HCT116 (cell line): ENCODE measurements at regions not wholly inside any gene's neighbourhood (a gene's known extent, or its start where the extent isn't known, plus 50 kb on each side); places are given as distances from the start of the nearest gene placed in this dataset.

Source experiments
- ATAC-seq: fragments of 200-7000 bp; cut with Tn5 transposase; 2 replicates; pipeline ENCODE4 v1.9.1; 2020; ENCODE audit warnings: mild to moderate bottlenecking, moderate library complexity
- BruUV-seq: library from RNA; stranded (reverse); fragments of 400-500 nt; replicated peaks from 2 replicates; lab custom pipeline; 2021; lab: Mats Ljungman, UMichigan
- CTCF ChIA-PET: fragments of 300-600 bp; sonication (Branson Sonifier 250); formaldehyde crosslinking; loops from one replicate; lab custom pipeline; 2021; ENCODE audit warnings: antibody characterized with exemption; lab: Charles Lee
- POLR2A ChIA-PET: fragments of 300-600, 350-600 bp; sonication (Branson Sonifier 250); formaldehyde crosslinking; loops from one replicate; lab custom pipeline; 2021; ENCODE audit warnings: antibody characterized with exemption; lab: Charles Lee
- RAD21 ChIA-PET, 2 experiments: fragments of 300-600 bp; sonication (Branson Sonifier 250); formaldehyde crosslinking; loops; one replicate each; lab custom pipeline; 2023; ENCODE audit warnings: low total read pairs in 2 of 2; ENCODE audit not compliant: uncharacterized antibody in 2 of 2, unreplicated experiment in 2 of 2, low non-redundant PET in 1 of 2; lab: Charles Lee
- DNase-seq: peaks from one replicate; pipeline ENCODE4 v3.0.0-alpha.2; 2010; ENCODE audit warnings: low read depth, low spot score
- H2AFZ ChIP-seq: fragments of 200-600 bp; shearing (Covaris generic), sonication (generic); 2 replicates; pipeline ENCODE4 v1.6.1; 2017; ENCODE audit warnings: low read depth, mixed run types, mixed read lengths, antibody characterized with exemption, low read length; ENCODE audit not compliant: poor library complexity, severe bottlenecking
- H3K27ac ChIP-seq: 2 replicates; pipeline ENCODE4 v1.5.1; 2012; ENCODE audit warnings: low read depth, low read length
- H3K27me3 ChIP-seq: fragments of 200-600 bp; sonication (generic); 2 replicates; pipeline ENCODE4 v1.6.1; 2016; ENCODE audit warnings: mixed run types, low read length, mixed read lengths; ENCODE audit not compliant: insufficient read depth
- H3K36me3 ChIP-seq, 2 experiments: fragments of 200-500 bp in 1 of 2; fragments of 200-600 bp in 1 of 2; sonication (Bioruptor generic) in 1 of 2; sonication (generic) in 1 of 2; 2 replicates each; pipeline versions ENCODE4 v1.5.1 to v1.6.1; 2014 to 2016; ENCODE audit warnings: low read length in 2 of 2, inconsistent platforms in 1 of 2, mixed read lengths in 1 of 2, mixed run types in 1 of 2; ENCODE audit not compliant: insufficient read depth in 2 of 2, control insufficient read depth in 1 of 2
- H3K4me1 ChIP-seq, 2 experiments: fragments of 200-600 bp in 1 of 2; sonication (generic) in 1 of 2; 2 replicates each; pipeline versions ENCODE4 v1.5.1 to v1.6.1; 2012 to 2017; ENCODE audit warnings: low read length in 2 of 2, inconsistent platforms in 1 of 2, mild to moderate bottlenecking in 1 of 2, mixed read lengths in 1 of 2, mixed run types in 1 of 2, moderate library complexity in 1 of 2; ENCODE audit not compliant: insufficient read depth in 2 of 2, control insufficient read depth in 1 of 2
- H3K4me2 ChIP-seq: fragments of 200-600 bp; sonication (generic); 2 replicates; pipeline ENCODE4 v1.6.1; 2017; ENCODE audit warnings: mixed run types, low read length, mixed read lengths
- H3K4me3 ChIP-seq, 2 experiments: fragments of 200-600 bp in 1 of 2; sonication (generic) in 1 of 2; replicated peaks in 1 of 2; 2 replicates each; pipeline ENCODE4 v1.5.1; 2011 to 2016; ENCODE audit warnings: low read length in 2 of 2, control low read depth in 1 of 2, low read depth in 1 of 2, mild to moderate bottlenecking in 1 of 2, mixed read lengths in 1 of 2, mixed run types in 1 of 2
- H3K79me2 ChIP-seq: fragments of 200-600 bp; sonication (generic); 2 replicates; pipeline ENCODE4 v1.6.1; 2017; ENCODE audit warnings: mild to moderate bottlenecking, mixed run types, low read length, moderate library complexity, mixed read lengths; ENCODE audit not compliant: insufficient read depth
- H3K9ac ChIP-seq: fragments of 200-600 bp; sonication (generic); 2 replicates; pipeline ENCODE4 v1.6.1; 2016; ENCODE audit warnings: low read length, mixed read lengths
- H3K9me2 ChIP-seq: fragments of 200-600 bp; sonication (generic), shearing (Covaris generic); 2 replicates; pipeline ENCODE4 v1.6.1; 2017; ENCODE audit warnings: mixed run types, mild to moderate bottlenecking, moderate library complexity; ENCODE audit not compliant: insufficient read depth
- H3K9me3 ChIP-seq, 2 experiments: fragments of 200-500 bp in 1 of 2; fragments of 200-600 bp in 1 of 2; sonication (Bioruptor generic) in 1 of 2; sonication (generic) in 1 of 2; 2 replicates each; pipeline ENCODE4 v1.6.1; 2014 to 2017; ENCODE audit warnings: low read length in 2 of 2, mixed read lengths in 2 of 2, inconsistent platforms in 1 of 2, low read depth in 1 of 2, mild to moderate bottlenecking in 1 of 2, mixed run types in 1 of 2, moderate library complexity in 1 of 2; ENCODE audit not compliant: control insufficient read depth in 1 of 2, insufficient read depth in 1 of 2
- H4K20me1 ChIP-seq: fragments of 200-600 bp; sonication (generic), shearing (Covaris generic); 2 replicates; pipeline ENCODE4 v1.6.1; 2017; ENCODE audit warnings: mixed run types, mild to moderate bottlenecking, moderate library complexity; ENCODE audit not compliant: insufficient read depth
- CTCF ChIP-seq, 3 experiments: fragments of 200-600 bp in 1 of 3; sonication (generic) in 1 of 3; IDR thresholded peaks in 2 of 3; conservative IDR thresholded peaks in 1 of 3; 2 replicates each; pipeline ENCODE4 v1.5.1; 2012 to 2017; ENCODE audit warnings: low read depth in 2 of 3, low read length in 2 of 3, antibody characterized with exemption in 1 of 3, borderline replicate concordance in 1 of 3, control low read depth in 1 of 3, mild to moderate bottlenecking in 1 of 3, mixed read lengths in 1 of 3, mixed run types in 1 of 3, moderate library complexity in 1 of 3; ENCODE audit not compliant: insufficient read depth in 1 of 3
- EZH2phosphoT487 ChIP-seq: fragments of 200-600 bp; IDR thresholded peaks from 2 replicates; pipeline ENCODE4 v1.6.1; 2018; ENCODE audit warnings: antibody characterized with exemption, borderline replicate concordance
- FOSL1 ChIP-seq: IDR thresholded peaks from 2 replicates; pipeline ENCODE4 v1.6.1; 2012; ENCODE audit warnings: low read depth
- JUND ChIP-seq: IDR thresholded peaks from 2 replicates; pipeline ENCODE4 v1.6.1; 2012
- MAX ChIP-seq: IDR thresholded peaks from 2 replicates; pipeline ENCODE4 v1.6.1; 2012
- intact Hi-C: fragments of 100-400 bp; cut with micrococcal nuclease; formaldehyde crosslinking; loops from 2 replicates; pipeline ENCODE4 v1.10.0; 2022
- TF ChIP-seq, protein P1 (sequence below): IDR thresholded peaks from 2 replicates; pipeline ENCODE4 v1.6.1; 2011; ENCODE audit warnings: mild to moderate bottlenecking, low read length, moderate library complexity; ENCODE audit not compliant: insufficient replicate concordance; ENCODE audit errors: extremely low read depth

- ATAC-seq: no peak
- DNase-seq: no peak
- intact Hi-C loops: no loop called here
- CTCF ChIA-PET: no interaction called here
- POLR2A ChIA-PET: no interaction called here
- H4K20me1 ChIP-seq: no peaks in the 10 kb centered on the region
- TF ChIP-seq MAX: no peak
- no peak for TF ChIP-seq FOSL1
- TF ChIP-seq EZH2phosphoT487: no peak
- no peak for TF ChIP-seq JUND
- TF ChIP-seq, protein P1, sequence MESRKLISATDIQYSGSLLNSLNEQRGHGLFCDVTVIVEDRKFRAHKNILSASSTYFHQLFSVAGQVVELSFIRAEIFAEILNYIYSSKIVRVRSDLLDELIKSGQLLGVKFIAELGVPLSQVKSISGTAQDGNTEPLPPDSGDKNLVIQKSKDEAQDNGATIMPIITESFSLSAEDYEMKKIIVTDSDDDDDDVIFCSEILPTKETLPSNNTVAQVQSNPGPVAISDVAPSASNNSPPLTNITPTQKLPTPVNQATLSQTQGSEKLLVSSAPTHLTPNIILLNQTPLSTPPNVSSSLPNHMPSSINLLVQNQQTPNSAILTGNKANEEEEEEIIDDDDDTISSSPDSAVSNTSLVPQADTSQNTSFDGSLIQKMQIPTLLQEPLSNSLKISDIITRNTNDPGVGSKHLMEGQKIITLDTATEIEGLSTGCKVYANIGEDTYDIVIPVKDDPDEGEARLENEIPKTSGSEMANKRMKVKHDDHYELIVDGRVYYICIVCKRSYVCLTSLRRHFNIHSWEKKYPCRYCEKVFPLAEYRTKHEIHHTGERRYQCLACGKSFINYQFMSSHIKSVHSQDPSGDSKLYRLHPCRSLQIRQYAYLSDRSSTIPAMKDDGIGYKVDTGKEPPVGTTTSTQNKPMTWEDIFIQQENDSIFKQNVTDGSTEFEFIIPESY: no peak
- TF ChIP-seq CTCF (IDR thresholded peaks at IDR 0.05 in 2 of 3, conservative IDR thresholded peaks at IDR 0.05 in 1 of 3; ENCODE audit: borderline replicate concordance in 1 of 3, insufficient read depth in 1 of 3, low read depth in 2 of 3, low read length in 2 of 3): no peak
- no peak overlapping the region for H3K27ac ChIP-seq
- H3K9ac ChIP-seq: no peak overlapping the region
- no peaks in the 10 kb centered on the region for H3K9me3 ChIP-seq
- H3K36me3 ChIP-seq: no peaks in the 10 kb centered on the region
- RAD21 ChIA-PET: no interaction called here
- H2AFZ ChIP-seq: no peak overlapping the region
- no peak overlapping the region for H3K4me3 ChIP-seq
- no peaks in the 10 kb centered on the region for H3K79me2 ChIP-seq
- no peak overlapping the region for H3K4me2 ChIP-seq
- H3K27me3 ChIP-seq: no peaks in the 10 kb centered on the region
- BruUV-seq: no TSS peak
- H3K9me2 ChIP-seq: no peaks in the 10 kb centered on the region
- no peaks in the 10 kb centered on the region for H3K4me1 ChIP-seq
Measured at GRCh38 chr18:30601541-30601940, 441.0 kb downstream of the DSC3 start.
